PFSK-1 (cell line): ENCODE measurements at regions not wholly inside any gene's neighbourhood (a gene's known extent, or its start where the extent isn't known, plus 50 kb on each side); places are given as distances from the start of the nearest gene placed in this dataset.

ENCODE experiments used
- POLR2AphosphoS5 ChIP-seq: IDR thresholded peaks from 2 replicates; pipeline ENCODE4 v1.6.1; 2012; ENCODE audit warnings: low read depth, mild to moderate bottlenecking, control low read depth, low read length, moderate library complexity
- SIN3A ChIP-seq: IDR thresholded peaks from 2 replicates; pipeline ENCODE4 v1.6.1; 2012; ENCODE audit warnings: mild to moderate bottlenecking, low read length, moderate library complexity, borderline replicate concordance; ENCODE audit not compliant: insufficient read depth
- TAF1 ChIP-seq: IDR thresholded peaks from 2 replicates; pipeline ENCODE4 v1.6.1; 2012; ENCODE audit warnings: low read length, control low read depth, borderline replicate concordance; ENCODE audit not compliant: insufficient read depth
- TF ChIP-seq, protein P1 (sequence below), 2 experiments: IDR thresholded peaks; 2 replicates each; pipeline versions ENCODE4 v1.6.1 to v1.8.0; 2011 to 2012; ENCODE audit warnings: low read depth in 2 of 2, low read length in 2 of 2, control low read depth in 1 of 2, inconsistent platforms in 1 of 2, mild to moderate bottlenecking in 1 of 2, moderate library complexity in 1 of 2; ENCODE audit not compliant: insufficient read depth in 1 of 2

DNA sequence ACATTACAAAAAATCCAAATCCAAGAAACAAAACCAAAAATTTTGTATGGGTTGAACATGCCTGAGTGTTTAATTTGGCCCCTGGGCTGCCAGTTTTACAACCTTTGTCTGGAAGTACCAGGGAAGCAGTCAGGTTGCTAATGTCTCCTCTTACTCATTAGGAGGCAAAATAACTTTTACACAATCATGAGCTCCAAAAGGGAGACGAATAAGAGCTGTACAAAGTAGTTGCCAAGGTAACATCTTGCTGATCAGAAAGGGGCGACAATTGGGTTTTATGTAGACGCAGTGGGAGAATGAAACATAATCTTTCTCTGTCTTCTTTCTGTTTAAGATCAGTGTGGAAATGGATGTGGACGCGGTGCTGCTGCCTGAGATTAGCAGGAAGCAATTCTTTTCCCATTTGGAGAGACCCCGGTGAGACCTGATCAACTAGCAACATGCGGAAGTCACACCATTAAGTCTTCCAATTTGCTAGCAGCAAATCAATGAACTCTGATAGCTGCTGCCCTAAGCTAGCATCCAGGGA lies 90.7 kb upstream of the IGFBP7 start:
- TF ChIP-seq TAF1 (no peak), POLR2AphosphoS5 (no peak), SIN3A (no peak)
- TF ChIP-seq, protein P1, sequence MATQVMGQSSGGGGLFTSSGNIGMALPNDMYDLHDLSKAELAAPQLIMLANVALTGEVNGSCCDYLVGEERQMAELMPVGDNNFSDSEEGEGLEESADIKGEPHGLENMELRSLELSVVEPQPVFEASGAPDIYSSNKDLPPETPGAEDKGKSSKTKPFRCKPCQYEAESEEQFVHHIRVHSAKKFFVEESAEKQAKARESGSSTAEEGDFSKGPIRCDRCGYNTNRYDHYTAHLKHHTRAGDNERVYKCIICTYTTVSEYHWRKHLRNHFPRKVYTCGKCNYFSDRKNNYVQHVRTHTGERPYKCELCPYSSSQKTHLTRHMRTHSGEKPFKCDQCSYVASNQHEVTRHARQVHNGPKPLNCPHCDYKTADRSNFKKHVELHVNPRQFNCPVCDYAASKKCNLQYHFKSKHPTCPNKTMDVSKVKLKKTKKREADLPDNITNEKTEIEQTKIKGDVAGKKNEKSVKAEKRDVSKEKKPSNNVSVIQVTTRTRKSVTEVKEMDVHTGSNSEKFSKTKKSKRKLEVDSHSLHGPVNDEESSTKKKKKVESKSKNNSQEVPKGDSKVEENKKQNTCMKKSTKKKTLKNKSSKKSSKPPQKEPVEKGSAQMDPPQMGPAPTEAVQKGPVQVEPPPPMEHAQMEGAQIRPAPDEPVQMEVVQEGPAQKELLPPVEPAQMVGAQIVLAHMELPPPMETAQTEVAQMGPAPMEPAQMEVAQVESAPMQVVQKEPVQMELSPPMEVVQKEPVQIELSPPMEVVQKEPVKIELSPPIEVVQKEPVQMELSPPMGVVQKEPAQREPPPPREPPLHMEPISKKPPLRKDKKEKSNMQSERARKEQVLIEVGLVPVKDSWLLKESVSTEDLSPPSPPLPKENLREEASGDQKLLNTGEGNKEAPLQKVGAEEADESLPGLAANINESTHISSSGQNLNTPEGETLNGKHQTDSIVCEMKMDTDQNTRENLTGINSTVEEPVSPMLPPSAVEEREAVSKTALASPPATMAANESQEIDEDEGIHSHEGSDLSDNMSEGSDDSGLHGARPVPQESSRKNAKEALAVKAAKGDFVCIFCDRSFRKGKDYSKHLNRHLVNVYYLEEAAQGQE (IDR thresholded peaks at IDR 0.05; ENCODE audit: insufficient read depth in 1 of 2, low read depth in 2 of 2, low read length in 2 of 2), result no peak
